ENCODE measurements at regions not wholly inside any gene's neighbourhood (a gene's known extent, or its start where the extent isn't known, plus 50 kb on each side); places are given as distances from the start of the nearest gene placed in this dataset.

- DNase-seq (ENCODE audit: low read depth): no peak
- H3K36me3 ChIP-seq (ENCODE audit: control insufficient read depth, insufficient read depth, low read length): no peaks in the 10 kb centered on the region
- TF ChIP-seq, protein P1, sequence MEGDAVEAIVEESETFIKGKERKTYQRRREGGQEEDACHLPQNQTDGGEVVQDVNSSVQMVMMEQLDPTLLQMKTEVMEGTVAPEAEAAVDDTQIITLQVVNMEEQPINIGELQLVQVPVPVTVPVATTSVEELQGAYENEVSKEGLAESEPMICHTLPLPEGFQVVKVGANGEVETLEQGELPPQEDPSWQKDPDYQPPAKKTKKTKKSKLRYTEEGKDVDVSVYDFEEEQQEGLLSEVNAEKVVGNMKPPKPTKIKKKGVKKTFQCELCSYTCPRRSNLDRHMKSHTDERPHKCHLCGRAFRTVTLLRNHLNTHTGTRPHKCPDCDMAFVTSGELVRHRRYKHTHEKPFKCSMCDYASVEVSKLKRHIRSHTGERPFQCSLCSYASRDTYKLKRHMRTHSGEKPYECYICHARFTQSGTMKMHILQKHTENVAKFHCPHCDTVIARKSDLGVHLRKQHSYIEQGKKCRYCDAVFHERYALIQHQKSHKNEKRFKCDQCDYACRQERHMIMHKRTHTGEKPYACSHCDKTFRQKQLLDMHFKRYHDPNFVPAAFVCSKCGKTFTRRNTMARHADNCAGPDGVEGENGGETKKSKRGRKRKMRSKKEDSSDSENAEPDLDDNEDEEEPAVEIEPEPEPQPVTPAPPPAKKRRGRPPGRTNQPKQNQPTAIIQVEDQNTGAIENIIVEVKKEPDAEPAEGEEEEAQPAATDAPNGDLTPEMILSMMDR (IDR thresholded peaks at IDR 0.05; ENCODE audit: insufficient read depth, low read length, poor library complexity, severe bottlenecking): no peak
- H3K4me3 ChIP-seq (ENCODE audit: low read depth, low read length): no peak overlapping the region
- H3K27me3 ChIP-seq (ENCODE audit: control insufficient read depth, insufficient read depth, low read length): no peaks in the 10 kb centered on the region
Measured at GRCh38 chr9:124198331-124198730, 59.4 kb upstream of the NEK6 start.

DNA sequence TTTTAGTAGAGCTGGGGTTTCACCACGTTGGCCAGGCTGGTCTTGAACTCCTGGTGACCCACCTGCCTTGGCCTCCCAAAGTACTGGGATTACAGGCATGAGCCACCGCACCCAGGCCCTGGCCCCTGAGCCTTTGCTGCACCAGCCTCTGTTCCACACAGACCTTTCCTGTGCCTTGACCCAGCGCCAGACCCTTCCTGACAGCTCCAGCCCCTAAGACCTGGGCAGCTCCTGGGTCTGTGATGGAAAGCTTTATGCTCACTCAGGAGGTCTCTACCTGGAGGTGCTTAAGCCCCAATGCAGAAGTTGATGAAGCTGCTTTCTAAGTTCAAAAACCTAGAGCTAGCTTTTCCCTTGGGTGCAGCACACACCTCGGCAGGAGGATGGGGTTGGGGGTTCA, 58.8 kb upstream of the NEK6 start:
- TF ChIP-seq, protein P1 (IDR thresholded peaks at IDR 0.05; ENCODE audit: insufficient read depth, low read length, poor library complexity, severe bottlenecking): no peak
- H3K36me3 ChIP-seq (ENCODE audit: control insufficient read depth, insufficient read depth, low read length): no peaks in the 10 kb centered on the region
- no peaks in the 10 kb centered on the region for H3K27me3 ChIP-seq (ENCODE audit: control insufficient read depth, insufficient read depth, low read length)
- H3K4me3 ChIP-seq (ENCODE audit: low read depth, low read length): no peak overlapping the region
- DNase-seq (ENCODE audit: low read depth): no peak

- no peaks in the 10 kb centered on the region for H3K36me3 ChIP-seq (ENCODE audit: control insufficient read depth, insufficient read depth, low read length)
- DNase-seq (ENCODE audit: low read depth): no peak
- no peak overlapping the region for H3K4me3 ChIP-seq (ENCODE audit: low read depth, low read length)
- H3K27me3 ChIP-seq (ENCODE audit: control insufficient read depth, insufficient read depth, low read length): no peaks in the 10 kb centered on the region
- TF ChIP-seq, protein P1 (IDR thresholded peaks at IDR 0.05; ENCODE audit: insufficient read depth, low read length, poor library complexity, severe bottlenecking): no peak
Measured at GRCh38 chr9:124199474-124199873, 58.3 kb upstream of the NEK6 start.

GRCh38 chr9:124202447-124202971, 55.2 kb upstream of the NEK6 start:
- DNase-seq (ENCODE audit: low read depth): no peak
- no peaks in the 10 kb centered on the region for H3K27me3 ChIP-seq (ENCODE audit: control insufficient read depth, insufficient read depth, low read length)
- no peak overlapping the region for H3K4me3 ChIP-seq (ENCODE audit: low read depth, low read length)
- H3K36me3 ChIP-seq (ENCODE audit: control insufficient read depth, insufficient read depth, low read length): no peaks in the 10 kb centered on the region
- TF ChIP-seq, protein P1 (IDR thresholded peaks at IDR 0.05; ENCODE audit: insufficient read depth, low read length, poor library complexity, severe bottlenecking): no peak

DNA sequence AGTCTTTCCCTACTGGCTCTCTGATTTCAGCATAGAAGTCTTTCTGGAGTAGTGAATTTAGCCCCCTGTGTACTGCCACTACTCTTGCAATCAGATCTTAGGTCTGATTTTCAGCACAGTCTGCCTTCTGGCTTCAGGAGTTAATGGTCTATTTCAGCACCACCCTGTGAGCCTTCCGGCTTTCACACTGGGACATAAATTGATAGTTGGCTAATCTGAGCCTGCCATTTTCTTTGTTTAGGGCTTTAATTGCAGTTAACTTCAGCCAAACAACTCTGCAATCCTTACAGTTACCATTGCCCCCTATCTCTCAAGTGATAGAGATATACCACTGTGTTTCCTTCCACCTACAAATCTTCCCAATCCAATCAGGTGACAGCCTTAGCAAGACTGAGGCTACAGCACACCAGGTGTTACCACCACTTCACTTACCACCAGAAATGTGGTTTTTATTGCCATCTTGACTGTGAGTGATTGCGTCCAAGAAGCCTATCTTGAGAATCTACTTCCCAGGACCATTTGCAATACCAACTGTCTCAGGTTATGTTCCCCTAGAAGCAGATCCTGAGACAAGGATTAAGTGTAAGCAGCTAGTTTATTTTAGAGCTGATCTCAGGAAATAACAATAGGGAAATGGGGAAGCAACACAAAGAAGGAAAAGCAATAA, 51.9 kb upstream of the NEK6 start:
- Histone ChIP-seq H3K36me3 (ENCODE audit: control insufficient read depth, insufficient read depth, low read length) (no peaks in the 10 kb centered on the region), H3K27me3 (ENCODE audit: control insufficient read depth, insufficient read depth, low read length) (no peaks in the 10 kb centered on the region), H3K4me3 (ENCODE audit: low read depth, low read length) (no peak overlapping the region)
- TF ChIP-seq, protein P1 (IDR thresholded peaks at IDR 0.05; ENCODE audit: insufficient read depth, low read length, poor library complexity, severe bottlenecking): no peak
- no peak for DNase-seq (ENCODE audit: low read depth)

DNA sequence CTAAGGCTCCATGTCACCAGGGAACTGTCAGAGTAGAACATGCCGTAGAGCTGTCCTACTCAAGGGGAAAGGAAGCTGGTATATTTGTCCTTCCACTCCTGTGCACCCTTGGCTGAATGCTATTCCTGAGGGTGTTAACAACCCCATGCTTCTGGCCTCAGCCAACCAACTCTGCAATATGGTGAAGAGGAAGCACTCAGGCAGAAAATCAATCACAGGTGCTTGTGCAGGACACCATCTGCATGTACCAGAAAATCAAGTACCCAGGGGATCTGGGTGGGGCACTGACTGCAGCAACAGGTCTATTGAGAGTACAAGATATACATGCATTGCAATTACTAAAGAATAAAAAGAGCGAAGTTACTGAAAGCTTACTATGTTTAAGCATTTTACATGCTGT, 51.4 kb upstream of the NEK6 start:
- TF ChIP-seq, protein P1 (IDR thresholded peaks at IDR 0.05; ENCODE audit: insufficient read depth, low read length, poor library complexity, severe bottlenecking): no peak
- H3K27me3 ChIP-seq (ENCODE audit: control insufficient read depth, insufficient read depth, low read length): no peaks in the 10 kb centered on the region
- no peak overlapping the region for H3K4me3 ChIP-seq (ENCODE audit: low read depth, low read length)
- H3K36me3 ChIP-seq (ENCODE audit: control insufficient read depth, insufficient read depth, low read length): no peaks in the 10 kb centered on the region
- no peak for DNase-seq (ENCODE audit: low read depth)

Data from kidney epithelial cell (primary cell).